Stimulated activated CD4-positive, alpha-beta T cell treated with anti-CD3 and anti-CD28 coated beads, Interleukin-4, amount 100 ng/mL, for 1 hour (primary cell): ENCODE measurements at regions not wholly inside any gene's neighbourhood (a gene's known extent, or its start where the extent isn't known, plus 50 kb on each side); places are given as distances from the start of the nearest gene placed in this dataset.

Experiments
- DNase-seq: peaks from one replicate; pipeline ENCODE4 v3.0.0-alpha.2; 2020

GRCh38 chr2:71884303-71885042 lies 263.2 kb downstream of the CYP26B1 start:
- DNase-seq: no peak

GRCh38 chr2:71882949-71883472 lies 264.7 kb downstream of the CYP26B1 start:
- DNase-seq: no peak

DNA sequence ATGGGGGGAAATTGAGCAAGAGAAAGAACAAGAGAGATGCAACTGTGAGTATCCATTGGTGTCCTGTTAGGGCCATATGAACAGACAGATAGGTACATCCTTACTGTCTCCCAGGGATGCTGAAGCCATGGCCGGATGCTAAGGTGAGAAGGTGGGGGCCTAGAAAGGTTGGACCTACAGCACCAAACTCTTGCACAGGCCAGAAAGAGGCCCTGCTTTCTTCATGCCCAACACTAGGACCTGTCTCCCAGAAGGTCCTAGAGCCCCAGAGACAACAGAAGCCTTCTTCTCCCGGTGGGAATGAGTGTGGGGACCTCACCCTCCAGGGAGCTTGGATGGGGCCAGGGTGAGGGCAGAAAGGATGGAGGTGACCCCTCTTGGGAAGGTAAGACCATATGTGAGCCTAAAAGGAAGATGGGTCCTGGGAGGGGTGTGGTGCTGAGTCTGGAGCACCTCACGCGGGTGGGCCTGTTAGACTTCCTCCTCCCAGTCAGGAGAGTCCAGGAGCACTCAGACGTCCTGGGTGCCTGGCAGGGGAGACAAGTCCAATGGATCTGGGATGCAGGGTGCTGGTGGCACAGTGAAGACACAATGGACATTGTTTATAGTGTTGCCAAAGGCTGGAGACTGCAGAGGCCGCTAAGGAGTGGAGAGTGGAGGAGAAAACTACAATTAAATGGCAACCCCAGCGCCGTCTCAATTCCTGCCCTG lies 265.3 kb downstream of the CYP26B1 start:
- DNase-seq: no peak

DNA sequence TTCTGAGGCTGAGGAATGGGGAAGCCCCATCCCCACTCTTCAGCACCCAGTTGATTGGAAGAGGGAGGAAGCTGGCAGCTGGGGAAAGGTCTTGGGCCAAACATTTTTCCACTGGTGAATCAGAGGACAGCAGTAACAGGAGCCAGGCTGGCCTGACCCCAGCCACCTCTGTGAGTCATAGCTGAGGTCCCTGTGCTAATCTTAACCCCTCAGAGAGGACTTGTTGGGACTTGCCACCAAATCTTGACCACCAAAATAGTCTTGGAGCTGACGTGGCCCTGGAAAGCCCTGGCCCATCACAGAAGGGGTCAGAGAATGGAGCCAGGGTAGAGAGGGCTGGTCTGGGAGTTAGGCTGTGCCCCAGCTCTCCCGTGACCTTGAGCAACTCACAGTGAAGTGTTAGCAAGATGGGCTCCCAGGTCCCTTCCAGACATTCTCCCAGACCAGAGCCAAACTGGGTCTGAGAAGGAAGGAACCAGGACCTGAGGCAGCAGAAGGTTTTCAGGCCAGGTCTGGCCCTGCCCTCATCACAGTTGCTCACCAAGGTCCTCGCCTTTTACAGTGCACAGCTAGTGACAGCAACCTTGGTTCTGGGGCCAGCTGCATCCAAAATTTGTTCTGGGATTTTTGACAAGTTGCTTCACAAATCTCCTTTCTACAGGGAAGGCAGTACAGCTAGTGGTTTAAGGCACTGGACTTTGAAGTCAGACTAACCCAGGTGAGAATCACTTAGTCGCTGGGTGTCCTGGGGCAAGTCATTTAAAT lies 266.6 kb downstream of the CYP26B1 start:
- no peak for DNase-seq

GRCh38 chr2:71880287-71880686 lies 267.4 kb downstream of the CYP26B1 start:
- no peak for DNase-seq

- no peak for DNase-seq
Measured at GRCh38 chr2:71879509-71880184, 268.0 kb downstream of the CYP26B1 start.

DNA sequence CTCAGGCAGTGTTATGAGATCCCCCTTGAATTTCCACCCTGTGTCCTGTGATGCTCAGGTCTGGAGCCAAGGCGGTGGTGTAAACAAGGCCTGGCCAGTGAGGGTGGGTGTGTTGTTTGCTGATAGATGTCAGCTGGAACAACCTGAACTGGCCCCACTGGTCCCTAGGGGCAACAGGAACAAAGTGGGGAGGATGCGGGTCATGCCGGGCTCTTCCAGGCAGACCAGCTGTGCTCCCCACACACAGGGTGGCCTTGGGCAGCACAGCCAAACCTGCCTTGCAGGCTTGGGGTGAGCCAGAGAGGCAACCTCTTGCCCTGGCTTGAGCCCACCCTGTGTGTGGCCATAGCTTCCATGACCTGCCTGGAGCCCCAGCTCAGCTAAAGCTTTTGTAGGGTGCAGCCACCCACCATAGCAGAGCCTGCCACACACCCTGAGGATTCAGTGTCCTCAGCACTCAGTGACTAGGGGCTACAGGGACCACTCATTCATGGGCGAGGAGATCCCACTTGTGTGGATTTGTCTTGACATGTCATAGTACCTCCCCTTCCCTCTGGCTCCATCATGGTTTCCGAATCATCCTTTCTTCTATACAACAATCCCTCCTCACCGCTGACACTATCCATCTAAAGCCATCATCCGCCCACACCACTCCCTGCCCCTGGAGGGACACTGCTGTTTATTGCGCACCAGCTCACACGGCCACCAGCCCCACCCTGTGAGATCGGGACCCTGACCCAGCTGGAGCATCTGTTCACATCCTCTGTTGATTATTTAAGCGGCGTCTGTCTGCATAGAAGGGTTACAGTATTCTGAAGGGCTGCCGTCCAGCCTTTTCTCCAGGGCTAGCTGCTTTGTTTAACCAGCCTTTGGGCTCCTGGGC lies 268.8 kb downstream of the CYP26B1 start:
- DNase-seq: no peak

DNA sequence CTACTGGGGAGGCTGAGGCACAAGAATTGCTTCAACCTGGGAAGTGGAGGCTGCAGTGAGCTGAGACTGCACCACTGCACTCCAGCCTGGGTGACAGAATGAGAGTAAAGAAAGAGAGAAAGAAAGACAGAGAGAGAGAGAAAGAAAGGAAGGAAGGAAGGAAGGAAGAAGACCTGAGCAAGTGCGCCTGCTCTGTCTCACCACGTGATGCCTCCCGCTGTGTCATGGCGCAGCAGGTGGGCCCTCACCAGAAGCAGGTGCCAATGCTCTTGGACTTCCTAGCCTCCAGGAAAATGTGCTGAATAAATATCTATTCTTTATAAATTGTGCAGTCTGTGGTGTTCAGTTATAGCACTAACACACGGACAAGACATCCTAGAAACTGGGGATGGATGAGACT lies 270.0 kb downstream of the CYP26B1 start:
- DNase-seq: no peak

GRCh38 chr2:71876542-71877451 lies 270.9 kb downstream of the CYP26B1 start:
- DNase-seq: no peak

DNA sequence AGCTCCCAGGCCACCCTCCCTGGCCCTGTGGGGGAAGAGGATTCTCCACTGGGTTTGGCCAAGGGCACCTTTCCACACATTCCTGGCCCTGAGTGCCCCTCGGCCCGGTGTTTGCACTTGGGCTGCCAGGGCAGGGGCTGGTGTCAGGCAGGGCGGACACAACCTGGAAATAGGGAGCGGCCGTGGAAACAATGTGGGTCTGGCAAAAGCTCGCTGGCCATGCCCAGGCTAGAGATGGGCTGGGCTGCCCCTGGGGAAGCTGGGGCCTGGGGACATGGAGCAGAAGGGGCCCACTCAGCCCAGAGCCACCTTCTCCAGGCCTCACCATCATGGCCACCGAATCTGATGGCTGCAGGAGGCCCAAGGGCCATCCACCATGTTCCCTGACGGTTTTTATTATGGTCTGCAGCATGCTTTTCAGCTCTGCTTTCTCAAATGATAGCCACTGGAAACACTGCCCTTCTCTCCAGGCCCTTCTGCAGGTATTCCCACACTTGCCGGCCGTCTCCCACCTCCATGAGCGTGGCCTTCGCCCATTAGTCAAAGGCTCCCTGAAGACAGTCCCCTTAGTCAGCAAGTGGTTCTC lies 275.1 kb downstream of the CYP26B1 start:
- no peak for DNase-seq

GRCh38 chr2:71865391-71865965 lies 282.2 kb downstream of the CYP26B1 start:
- no peak for DNase-seq

DNA sequence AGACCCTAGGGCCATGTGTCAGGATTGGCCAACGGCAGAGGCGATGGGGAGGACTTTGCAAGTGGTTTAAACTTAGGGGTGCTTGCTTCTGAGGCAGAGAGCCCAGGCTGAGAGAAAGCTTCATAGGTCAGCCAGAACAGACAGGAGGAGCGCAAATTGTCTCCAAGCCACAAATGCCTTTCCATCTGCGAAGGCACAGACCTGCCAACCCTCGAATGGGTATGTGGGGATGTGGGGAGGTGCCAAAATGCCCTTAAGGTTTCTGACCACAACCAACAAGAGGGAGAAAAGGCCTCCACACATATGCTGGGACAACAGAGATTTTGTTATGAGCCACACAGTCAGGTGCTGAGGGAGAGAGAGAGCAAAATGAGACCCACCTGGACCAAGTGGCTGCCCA lies 283.6 kb downstream of the CYP26B1 start:
- DNase-seq: no peak

DNA sequence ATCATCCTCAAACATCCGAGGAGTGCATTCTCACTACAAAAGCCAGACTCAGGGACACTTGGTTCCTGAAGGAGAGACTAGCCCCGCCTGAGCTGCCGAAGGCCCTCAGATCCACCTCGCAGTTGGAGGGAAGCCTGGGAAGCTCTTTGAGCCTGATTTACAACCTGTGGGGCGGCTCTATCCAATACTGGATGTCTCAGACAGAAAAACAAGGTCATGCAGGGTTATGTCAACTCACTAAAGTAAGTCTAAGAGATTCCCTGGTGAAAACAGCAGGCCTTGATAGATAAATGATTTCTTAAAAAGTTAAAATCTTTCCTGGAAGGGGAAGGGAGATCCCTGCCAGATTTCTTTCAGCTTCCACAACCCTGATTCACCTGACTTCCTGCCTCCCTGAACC lies 284.3 kb downstream of the CYP26B1 start:
- DNase-seq: no peak

DNA sequence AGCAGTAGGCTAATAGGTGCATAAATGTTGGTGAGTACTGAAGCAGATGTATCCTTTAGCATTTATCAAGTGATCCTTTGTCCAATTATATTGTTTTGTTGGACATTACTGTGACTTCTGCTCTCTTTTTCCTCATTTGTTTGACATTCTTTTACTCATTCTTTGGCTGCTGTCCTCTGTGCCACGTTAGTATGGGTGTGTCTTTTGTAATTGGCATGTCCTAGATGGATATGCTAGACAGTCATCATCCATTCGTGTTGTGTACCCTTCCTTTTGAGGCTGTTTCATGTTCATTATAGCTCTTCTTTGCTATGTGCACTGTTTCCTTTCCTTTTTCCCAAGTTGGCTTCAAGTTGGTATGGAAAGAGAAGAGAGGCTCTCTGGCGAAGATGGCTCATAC lies 284.7 kb downstream of the CYP26B1 start:
- DNase-seq: no peak

DNA sequence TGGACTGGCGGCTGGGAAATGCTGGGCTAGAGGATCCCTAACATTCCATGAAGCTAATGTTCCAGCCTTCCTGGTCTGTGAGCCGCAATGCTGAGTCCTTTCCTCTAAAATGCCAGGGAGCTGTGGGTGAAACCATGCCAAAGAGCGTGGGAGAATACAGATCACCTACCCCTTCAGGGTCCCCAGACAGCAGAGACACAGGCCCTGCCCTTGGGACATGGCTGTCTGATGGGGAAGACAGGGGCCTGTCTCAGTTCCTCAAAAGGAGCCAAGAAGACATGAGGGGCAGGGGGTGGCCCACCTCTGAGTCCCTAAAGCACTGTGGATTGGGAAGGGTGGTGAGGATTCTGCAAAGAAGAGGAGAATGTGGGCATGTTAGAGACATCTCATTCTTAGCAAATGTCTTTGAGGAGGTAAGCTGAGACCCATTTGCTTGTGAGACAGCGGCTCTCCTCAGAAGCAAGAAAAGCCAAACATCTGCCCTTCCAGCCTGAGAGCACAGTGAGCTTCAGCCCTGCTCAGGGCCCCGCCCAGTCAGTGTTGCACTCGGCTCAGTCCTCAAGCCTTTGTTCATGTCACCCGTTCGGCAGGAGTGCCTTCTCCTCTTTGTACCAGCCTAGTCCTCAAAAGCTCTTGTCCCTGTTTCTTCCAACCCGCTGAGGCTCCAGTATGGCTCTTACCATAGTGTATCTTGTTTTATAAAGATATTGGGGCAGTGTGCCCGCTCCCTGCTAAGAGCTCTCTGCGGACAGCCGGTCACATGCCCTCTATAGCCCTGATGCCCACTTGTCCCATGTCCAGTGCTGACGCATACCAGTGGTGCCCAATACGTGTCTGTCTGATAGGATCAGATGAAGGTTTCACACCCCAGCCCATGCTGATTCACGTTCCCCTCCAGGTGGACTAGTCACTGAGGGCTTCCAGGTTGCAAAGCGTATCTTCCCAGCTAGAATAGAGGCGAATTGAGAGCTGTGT lies 286.2 kb downstream of the CYP26B1 start:
- DNase-seq: no peak

DNA sequence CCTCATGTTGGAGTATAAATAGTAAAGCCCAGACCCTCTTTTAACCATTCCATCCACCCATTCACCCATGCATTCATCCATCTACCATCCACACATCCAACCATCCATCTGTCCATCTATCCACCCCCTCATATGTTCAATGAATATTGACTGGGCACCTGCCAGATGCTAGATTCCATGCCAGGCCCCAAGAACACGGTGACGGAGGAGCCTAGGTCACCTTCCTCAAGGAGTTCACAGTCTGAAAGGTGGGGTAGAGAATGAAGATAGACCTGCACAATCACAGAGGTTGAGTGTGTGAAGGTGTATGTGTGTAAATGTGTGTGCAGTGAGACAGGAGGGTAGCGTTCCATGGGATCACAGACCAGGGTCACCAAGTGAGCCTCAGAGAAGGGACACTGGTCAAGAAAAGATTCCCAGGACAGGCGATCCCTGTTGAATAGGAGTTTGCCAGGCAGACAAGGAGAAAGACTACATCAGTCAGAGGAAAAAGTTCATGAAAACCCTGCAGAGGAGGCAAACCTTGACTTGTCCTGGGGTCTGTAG lies 287.2 kb downstream of the CYP26B1 start:
- DNase-seq: no peak

DNA sequence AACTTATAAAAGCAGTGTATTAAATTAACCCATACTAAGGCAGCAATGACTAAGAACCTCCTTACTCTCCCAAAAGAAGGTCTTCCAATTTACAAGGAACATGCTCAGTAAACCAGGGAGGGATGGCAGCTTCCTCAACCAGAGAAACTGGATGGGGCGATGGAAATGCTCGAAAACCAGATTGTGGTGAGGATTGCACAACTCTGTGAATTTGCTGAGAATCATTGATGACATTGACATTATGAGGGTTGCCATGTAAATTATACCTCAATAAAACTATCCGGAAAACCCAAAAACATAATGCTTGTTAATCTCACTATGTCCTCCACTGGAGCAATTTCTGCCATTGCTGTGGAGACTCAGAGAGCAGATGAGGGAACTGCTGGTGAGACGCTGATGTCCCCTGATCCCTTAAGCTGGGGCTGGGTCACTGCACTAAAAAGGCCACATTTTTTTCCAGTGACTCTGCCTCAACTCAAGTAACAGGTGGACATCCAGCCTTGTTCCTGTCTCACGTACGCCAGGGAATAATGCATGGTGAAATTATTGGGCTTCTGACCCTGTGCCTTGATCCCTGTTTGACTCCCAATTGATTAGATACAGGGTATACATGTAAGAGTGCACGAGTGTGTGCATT lies 288.3 kb downstream of the CYP26B1 start:
- DNase-seq: no peak

DNA sequence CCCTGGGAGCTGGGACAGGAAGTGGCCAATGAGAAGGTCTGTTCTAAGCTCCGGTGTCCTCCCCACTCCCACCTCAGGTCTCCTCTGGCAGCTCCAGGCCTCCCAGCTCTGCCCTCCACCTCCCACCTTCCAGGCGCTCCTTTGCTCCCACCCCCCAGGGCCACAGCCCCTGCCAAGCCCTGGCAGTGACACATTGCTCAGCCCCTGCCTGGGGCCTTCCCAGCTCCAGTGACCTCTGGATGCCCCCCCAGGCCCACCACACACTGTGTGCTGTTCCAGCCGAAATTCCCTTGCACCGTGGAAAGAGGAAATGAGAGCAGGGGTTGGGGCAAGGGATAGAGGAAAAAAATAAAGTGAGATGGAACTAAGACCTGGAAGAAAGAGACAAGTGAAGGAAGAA lies 289.6 kb downstream of the CYP26B1 start:
- no peak for DNase-seq
